Stomach (tissue), 4 donors: ENCODE measurements at regions not wholly inside any gene's neighbourhood (a gene's known extent, or its start where the extent isn't known, plus 50 kb on each side); places are given as distances from the start of the nearest gene placed in this dataset.

Source experiments
- POLR2A ChIP-seq, 4 donors: fragments of 450-650 bp; IDR thresholded peaks; one replicate each; pipeline ENCODE4 v1.6.1; 2016; ENCODE audit warnings: antibody characterized with exemption in 4 of 4, control low read depth in 2 of 4, mild to moderate bottlenecking in 1 of 4, moderate library complexity in 1 of 4
- POLR2AphosphoS5 ChIP-seq, 3 donors: sonication (generic); formaldehyde crosslinking; IDR thresholded peaks; one replicate each; pipeline ENCODE4 v1.6.1; 2016; ENCODE audit warnings: antibody characterized with exemption in 3 of 3
- TF ChIP-seq, protein P1 (sequence below), 7 experiments: fragments of 450-650 bp in 4 of 7; fragments of 200-600 bp in 3 of 7; sonication (generic) in 3 of 7; IDR thresholded peaks; one replicate each; pipeline ENCODE4 v1.5.1; 2016 to 2019; ENCODE audit warnings: antibody characterized with exemption in 7 of 7, control low read depth in 2 of 7, mild to moderate bottlenecking in 1 of 7

DNA sequence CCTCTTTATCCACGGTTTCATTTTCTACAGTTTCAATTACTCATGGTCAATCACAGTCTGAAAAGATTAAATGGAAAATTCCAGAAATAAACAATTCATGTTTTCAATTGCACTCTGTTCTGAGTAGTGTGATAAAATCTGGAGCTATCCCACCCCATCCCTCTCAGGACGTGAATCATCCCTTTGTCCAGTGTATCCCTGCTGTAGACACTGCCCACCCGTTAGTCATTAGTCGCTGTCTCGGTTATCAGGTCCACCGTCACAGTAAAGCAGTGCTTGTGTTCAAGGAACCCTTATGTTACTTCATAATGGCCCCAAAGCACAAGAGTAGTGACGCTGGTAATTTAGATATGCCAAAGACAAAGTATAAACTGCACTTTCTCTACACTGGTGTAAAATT lies 141.0 kb upstream of the LMNTD1 start:
- TF ChIP-seq, protein P1, sequence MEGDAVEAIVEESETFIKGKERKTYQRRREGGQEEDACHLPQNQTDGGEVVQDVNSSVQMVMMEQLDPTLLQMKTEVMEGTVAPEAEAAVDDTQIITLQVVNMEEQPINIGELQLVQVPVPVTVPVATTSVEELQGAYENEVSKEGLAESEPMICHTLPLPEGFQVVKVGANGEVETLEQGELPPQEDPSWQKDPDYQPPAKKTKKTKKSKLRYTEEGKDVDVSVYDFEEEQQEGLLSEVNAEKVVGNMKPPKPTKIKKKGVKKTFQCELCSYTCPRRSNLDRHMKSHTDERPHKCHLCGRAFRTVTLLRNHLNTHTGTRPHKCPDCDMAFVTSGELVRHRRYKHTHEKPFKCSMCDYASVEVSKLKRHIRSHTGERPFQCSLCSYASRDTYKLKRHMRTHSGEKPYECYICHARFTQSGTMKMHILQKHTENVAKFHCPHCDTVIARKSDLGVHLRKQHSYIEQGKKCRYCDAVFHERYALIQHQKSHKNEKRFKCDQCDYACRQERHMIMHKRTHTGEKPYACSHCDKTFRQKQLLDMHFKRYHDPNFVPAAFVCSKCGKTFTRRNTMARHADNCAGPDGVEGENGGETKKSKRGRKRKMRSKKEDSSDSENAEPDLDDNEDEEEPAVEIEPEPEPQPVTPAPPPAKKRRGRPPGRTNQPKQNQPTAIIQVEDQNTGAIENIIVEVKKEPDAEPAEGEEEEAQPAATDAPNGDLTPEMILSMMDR (IDR thresholded peaks at IDR 0.05) = no peak
- TF ChIP-seq POLR2A (IDR thresholded peaks at IDR 0.05) = no peak
- no peak for TF ChIP-seq POLR2AphosphoS5 (IDR thresholded peaks at IDR 0.05)
